Colon (tissue), 2 donors: ENCODE measurements at regions not wholly inside any gene's neighbourhood (a gene's known extent, or its start where the extent isn't known, plus 50 kb on each side); places are given as distances from the start of the nearest gene placed in this dataset.
"Not testable (repeated sequence)": the region's sequence is repeated elsewhere in the genome, so short reads cannot be mapped to it uniquely, and the experiment has no call there.

Experiments used
- FAIRE-seq: peaks from 2 replicates; lab custom pipeline; 2012; peaks lifted over from hg19 to GRCh38; lab: Jason Lieb, UNC
- donor health status: control.
- donor health status: control.

DNA sequence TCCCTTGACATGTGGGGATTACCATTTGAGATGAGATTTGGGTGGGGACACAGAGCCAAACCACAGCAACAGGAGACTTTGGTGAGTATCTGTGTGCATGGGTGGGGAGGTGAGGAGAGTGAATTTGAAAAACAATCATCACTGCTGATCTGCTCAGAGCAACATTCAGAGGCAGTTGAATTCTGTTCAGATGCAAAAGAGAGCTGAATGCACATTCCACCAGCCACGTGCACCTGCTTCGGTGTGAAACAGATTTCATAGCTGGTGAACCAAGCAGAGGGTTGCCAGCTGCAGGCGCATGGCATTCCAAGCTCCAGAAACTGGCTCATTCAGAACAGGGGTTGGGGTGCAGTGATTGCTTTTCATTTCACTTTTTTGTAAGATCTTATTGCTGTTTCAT is 233.1 kb upstream of the FOXF1 start:
- FAIRE-seq = no peak

DNA sequence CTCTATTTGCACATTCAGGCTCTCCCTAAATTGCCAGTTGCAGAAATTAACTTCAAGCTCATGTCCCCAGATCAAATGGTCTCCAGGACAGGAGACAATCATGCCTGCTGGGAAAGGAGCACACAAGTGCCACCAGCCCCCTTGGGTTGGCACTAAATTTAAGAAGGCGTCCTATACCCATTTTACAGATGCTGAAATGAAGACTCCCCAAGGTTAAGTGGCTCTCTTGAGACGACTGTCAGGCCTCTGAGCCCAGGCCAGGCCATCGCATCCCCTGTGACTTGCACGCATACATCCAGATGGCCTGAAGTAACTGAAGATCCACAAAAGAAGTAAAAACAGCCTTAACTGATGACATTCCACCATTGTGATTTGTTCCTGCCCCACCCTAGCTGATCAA is 232.5 kb upstream of the FOXF1 start:
- FAIRE-seq = not testable (repeated sequence)

DNA sequence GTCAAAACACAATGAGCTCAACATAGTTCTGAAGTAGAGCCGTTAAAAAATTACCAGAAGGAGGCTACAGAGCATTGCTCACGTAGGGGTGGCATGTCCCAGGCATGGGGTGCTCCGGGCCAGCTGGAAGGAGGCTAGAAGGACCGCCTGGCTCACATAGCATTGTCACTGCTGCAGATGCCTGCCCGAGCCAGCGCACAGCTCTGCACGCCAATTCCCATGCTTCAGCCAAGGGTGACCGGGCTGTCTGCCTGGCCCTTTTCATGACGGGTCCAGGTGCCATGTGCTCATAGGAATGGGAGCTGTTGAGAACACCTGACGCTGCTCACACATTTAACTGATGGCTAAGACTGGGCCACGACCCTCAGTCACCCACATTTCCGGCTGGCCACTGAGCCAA is 228.9 kb upstream of the FOXF1 start:
- FAIRE-seq = no peak

GRCh38 chr16:86283944-86284343 is 226.4 kb upstream of the FOXF1 start:
- no peak for FAIRE-seq

DNA sequence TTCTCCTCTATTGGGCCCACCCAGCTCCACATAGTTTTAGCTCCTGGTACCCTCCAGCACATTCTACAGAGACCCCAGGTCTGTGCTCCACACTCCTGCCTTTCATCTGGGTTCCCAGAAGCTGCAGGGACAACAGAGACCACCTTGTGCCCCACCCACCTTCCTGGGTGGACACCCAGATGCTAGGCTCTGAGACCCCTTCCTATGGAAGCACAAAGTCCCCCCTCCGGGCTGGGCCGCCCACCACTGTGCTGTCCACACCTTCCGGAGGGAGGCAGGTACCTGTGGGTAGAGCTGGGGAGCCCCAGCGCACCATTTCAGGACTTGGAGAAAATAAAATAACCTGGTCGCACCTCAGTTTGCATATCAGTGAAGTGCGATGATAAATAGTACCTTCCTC is 224.9 kb upstream of the FOXF1 start:
- FAIRE-seq = no peak

GRCh38 chr16:86285938-86286921 is 224.1 kb upstream of the FOXF1 start:
- no peak for FAIRE-seq

DNA sequence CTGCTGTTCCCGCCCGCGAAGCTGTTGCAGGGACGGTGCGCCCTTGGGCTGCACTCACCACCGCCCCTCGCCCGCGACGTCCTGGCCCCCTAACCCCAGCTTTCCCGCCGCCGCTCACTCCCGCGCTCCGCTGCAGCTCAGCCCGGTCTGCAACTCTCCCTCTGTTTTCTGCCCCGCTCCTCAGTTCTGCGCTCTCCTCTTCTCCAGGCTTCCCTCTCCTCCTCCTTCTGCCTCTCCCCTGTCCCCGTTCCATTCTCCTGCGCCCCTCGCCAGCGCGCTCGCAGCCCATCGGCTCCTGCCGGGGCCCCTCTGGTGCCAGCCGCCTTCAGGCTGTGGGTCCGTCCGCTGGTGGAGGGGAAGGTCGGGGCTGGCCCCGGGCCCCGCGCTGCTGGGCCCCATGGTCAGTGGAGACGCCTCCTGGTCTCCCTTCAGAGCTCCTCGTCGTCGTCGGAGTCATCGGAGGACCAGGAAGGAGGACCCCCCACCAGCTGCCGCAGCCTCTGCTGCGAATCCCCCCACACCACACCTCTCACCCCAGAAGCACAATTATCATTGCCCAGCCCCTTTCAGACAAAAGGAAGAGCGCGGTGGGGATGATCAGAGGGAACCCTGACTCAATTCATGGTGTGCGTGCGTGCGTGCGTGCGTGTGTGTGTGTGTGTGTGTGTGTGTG is 223.2 kb upstream of the FOXF1 start:
- FAIRE-seq = no peak

DNA sequence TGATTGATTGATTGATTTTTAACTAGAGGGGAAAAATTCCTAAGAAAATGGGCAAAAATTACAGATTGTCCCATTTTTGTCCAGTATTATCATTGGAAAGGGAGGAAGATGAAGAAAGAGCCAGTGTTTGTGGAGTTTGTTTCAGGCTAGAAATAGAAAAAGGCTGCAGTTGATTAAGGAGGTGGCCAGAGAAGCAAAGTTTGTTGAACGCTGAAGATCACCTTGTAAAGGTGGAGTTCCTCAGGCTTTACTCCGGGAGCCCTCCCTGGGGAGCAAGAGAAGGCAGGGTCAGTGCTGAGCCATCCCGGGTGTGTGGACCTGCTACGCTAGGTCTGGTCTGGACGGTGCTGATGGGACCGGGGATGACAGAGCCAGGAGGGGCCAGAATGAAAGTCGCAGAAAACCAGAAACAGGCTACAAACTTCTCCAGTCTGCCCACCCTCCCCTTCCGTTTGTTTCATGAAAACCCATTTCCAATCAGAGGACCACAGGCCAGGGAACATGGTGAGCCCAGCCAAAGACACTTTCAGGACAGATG is 222.6 kb upstream of the FOXF1 start:
- no peak for FAIRE-seq

DNA sequence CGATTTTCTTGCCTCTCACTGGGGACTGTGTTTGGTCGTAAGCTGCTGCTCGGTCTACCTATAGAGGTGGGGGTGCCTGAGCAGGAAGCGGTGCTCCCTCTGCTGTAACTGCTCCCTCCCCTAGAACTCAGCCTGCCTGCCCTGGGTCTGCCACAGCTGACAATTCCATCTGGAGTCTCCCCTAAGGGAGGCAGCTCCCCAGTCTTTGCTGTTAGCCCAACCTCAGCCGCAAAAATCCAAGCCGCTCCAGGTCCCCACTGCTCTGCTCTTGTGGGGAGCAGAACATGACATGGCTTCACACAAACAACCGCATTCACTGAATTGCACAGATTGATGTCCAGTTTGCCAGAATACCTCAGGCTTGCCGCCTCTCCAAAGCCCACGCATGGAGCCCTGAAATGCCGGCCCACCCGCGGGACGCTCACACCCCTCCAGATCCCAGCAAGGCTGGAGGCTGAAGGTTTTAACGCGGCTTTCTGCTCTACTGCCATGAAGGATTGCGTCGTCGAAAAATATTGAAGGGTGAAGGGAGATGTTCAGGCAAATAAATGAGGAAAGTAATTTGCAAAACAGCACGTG is 221.5 kb upstream of the FOXF1 start:
- no peak for FAIRE-seq

DNA sequence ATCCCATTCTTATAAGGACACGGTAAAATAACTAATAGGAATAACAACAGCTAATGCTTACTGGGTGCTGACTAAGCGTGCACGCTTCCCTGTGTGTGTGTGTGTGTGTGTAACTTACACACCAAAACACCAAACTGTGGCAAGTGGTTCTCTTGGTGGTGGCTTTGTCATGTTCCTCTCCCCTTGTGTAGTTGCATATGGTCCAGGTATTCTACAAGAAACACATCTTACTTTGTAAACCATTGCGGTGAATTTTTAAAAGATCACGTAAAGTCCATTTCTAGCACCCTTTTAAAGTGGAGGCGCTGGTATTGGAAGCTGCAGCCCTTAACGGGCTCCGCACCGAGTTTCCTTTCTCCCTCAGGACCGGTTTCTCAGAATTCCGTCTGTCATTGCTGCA is 221.0 kb upstream of the FOXF1 start:
- FAIRE-seq = no peak

GRCh38 chr16:86289907-86290306 is 220.4 kb upstream of the FOXF1 start:
- no peak for FAIRE-seq

GRCh38 chr16:86291491-86291890 is 218.8 kb upstream of the FOXF1 start:
- no peak for FAIRE-seq

DNA sequence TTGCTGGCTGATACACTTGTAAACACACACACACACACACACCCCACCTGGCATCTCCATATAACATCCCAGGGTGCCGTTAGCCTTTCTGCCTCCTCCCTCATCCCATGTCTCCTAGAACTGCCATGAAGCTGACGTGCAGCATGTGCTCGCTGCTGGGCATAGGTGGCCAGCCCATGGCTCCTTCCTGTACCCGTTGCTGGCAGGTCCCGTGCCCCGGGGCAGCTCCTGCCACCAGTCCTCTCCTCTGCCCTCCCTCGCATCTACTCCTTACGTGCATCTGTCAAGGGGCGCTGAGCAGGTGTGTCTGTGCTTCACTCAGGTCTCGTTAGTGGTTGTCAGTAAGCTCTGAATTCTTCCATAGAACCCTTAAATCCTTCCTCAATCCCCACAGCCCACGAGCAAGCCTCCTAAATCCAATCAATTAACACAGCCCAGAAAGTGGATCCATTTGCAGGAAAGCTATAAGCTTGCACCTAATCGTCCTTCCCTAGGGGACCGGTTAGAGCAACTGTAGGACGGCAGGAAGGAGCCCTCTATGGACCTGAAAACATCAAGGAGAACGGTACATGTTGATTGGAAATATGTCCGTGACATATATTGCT is 218.1 kb upstream of the FOXF1 start:
- no peak for FAIRE-seq

DNA sequence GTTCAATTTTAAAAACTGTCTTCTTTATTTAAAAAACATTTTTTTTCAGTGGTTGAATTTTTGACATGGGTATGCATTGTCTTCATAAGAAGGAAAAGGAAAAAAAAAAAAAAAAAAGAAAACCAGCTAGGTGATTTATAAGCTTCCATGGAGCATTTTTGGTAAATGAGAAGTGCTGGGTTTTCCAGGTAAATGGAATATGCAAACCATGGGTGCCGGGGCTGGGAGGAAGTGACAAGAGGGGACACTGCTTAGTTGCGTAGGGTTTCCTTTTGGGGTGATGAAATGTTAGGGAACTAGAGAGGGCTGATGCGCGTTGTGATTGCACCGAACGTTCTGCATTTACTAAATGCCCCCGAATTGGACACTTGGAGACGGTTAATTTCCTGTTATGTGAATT is 217.4 kb upstream of the FOXF1 start:
- FAIRE-seq = no peak

- FAIRE-seq = no peak
Observed at GRCh38 chr16:86293906-86294305, 216.4 kb upstream of the FOXF1 start.

GRCh38 chr16:86294535-86295196 is 215.7 kb upstream of the FOXF1 start:
- no peak for FAIRE-seq

- FAIRE-seq = no peak
Observed at GRCh38 chr16:86296256-86296655, 214.1 kb upstream of the FOXF1 start.

- no peak for FAIRE-seq
Observed at GRCh38 chr16:86297391-86297790, 212.9 kb upstream of the FOXF1 start.

GRCh38 chr16:86297866-86298757 is 212.2 kb upstream of the FOXF1 start:
- FAIRE-seq = no peak

DNA sequence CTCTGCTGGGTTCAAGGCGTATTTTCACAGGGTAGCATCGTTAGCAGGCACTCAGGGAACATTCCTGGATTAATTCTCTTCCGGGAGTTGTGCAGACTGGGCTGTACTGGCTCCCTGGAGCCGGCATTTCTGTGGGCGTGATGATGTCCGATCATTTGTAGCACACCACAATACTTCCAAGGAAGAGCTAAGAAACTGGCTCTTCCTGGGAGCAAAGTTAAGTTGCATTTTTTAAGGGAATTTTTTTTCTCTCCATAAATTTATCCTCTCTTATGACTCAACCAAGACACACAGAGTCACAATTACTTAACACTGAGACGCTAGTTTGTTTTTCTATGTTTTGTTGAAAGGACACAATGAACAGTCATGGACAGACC is 211.6 kb upstream of the FOXF1 start:
- FAIRE-seq = no peak
